NCI-H774 (cell line): ENCODE measurements at regions not wholly inside any gene's neighbourhood (a gene's known extent, or its start where the extent isn't known, plus 50 kb on each side); places are given as distances from the start of the nearest gene placed in this dataset.

Experiments
- DNase-seq: peaks from one replicate; lab custom pipeline; 2025; lab: John Stamatoyannopoulos, UW

GRCh38 chr2:150319085-150319484 lies 168.4 kb downstream of the RND3 start:
- no peak for DNase-seq

GRCh38 chr2:150312271-150312670 lies 175.2 kb downstream of the RND3 start:
- DNase-seq: no peak

- DNase-seq: no peak
Observed at GRCh38 chr2:150309311-150310080, 178.0 kb downstream of the RND3 start.

DNA sequence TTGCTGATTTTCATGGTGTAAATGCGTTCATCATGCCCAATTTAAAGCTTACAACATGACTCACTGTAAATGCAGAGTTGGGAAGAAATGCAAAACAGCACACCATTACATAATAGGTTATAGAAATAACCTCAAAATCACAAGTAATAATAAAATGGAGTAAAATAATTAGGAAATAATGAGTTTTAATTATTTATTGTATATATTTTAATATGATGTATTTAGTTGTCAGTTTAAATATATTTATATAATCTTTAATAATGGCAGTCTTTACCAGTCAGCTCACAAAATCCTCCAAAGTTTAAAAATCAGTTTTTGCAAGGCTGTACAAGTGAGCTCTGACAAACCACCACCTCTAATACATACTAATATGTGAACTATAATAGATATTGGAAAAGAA lies 180.2 kb downstream of the RND3 start:
- no peak for DNase-seq

GRCh38 chr2:150303281-150303680 lies 184.2 kb downstream of the RND3 start:
- DNase-seq: no peak

DNA sequence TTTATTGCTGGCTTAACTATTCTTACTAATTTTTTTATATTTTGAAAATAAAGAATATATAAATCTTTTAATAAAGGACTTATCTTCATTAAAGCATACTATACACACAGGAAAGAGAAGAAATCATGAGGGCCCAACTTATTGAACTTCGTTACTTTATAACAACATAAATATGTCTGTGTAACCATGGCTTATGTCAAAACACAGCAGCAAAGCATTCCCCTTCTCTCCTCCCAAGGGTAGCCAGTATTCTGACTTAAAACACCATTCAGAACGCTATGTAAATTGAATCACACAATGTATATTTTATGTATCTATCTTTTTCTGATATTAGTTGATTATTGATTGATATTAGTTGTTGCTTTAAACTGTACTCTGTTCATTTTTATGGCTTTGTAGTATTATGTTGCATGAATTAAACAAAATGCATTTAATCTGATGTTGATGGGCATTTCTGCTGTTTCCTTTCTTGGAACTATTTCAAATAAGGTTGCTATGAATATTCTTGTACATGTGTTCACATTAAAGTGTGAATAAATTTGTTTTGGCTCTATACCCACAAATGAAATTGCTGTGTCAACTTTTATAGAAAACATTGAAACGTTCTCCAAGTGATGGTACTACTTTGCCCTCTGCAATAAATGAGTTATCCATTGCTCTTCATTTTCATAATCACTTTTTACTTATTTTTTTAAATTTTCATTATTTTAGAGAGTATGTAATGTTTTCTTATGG lies 188.7 kb downstream of the RND3 start:
- DNase-seq: no peak

- DNase-seq: no peak
Observed at GRCh38 chr2:150296770-150297546, 190.5 kb downstream of the RND3 start.

GRCh38 chr2:150295544-150295943 lies 191.9 kb downstream of the RND3 start:
- DNase-seq: no peak

GRCh38 chr2:150293771-150294170 lies 193.7 kb downstream of the RND3 start:
- DNase-seq: no peak

DNA sequence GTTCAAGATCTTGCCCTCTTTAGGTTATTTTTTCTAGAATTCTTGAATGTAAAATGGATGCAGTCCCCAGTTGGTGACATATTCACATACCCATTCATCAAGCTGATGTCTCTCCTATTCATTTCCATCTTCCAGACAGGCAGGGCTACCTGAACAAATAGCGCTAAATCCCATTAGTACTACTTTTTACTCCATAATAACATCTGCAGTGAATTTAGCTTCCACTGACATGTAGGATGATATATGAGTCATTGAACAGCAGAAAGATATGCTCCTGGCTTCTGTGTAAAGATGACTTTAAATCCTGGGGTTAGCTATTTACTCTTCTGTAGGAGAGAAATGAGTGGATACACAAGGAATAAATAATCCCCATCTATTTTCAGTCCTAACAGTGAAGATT lies 194.7 kb downstream of the RND3 start:
- no peak for DNase-seq

- no peak for DNase-seq
Observed at GRCh38 chr2:150292192-150292591, 195.3 kb downstream of the RND3 start.

DNA sequence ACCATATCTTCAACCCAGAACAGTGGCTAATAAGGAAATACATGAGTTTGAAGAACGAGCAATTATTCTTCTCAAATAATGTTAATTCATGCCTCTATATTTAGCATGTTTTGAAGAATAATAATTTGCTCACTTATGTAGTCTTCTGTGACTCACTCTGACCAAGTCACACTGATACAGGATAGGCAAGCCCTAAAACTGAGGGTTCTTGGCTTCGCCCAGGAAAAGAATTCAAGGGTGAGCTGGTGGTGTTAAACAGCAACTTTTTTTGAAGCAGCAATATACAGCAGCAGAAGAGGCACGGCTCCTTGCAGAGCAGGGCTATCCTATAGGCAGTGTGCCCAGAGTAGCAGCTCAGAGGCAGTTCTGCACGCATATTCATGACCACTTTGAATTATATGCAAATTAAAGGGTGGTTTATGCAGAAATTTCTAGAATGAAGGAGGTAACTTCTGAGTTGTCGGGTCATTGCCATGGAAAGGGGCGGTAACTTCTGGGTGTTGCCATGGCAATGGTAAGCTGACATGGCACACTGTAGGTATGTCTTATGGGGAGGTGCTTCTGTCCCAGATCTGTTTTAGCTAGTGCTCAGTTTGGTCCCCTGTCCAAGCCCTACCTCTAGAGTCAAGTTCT lies 200.6 kb downstream of the RND3 start:
- DNase-seq: no peak

GRCh38 chr2:150284116-150284515 lies 203.4 kb downstream of the RND3 start:
- no peak for DNase-seq

DNA sequence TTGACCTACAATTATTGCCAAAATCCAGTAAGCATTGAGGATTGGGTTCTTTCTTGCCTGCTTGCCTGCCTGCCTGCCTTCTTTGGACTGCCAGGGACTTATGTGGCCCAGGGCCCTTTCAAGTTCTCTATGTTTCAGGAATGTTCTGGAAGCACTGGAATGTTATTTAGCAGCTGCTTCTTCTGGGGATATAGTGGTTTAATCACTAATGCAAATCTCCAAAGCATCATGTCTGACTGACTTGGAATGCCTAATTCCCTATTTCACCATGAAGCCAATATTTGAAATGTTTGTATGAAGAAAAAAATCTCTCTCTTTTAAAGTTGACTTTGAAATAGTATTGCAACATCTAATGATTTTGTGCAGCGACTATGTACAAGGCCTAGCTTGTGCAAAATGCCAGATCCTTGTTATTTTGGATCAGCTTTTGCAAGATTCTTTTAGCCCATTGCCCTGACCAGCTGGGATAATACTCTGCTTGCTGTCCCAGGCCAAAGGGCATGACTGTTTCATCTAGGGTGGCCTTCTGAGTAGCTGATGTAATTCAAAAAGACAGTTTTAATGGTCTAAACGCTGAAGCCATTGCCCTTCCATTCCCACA lies 204.6 kb downstream of the RND3 start:
- DNase-seq: no peak

DNA sequence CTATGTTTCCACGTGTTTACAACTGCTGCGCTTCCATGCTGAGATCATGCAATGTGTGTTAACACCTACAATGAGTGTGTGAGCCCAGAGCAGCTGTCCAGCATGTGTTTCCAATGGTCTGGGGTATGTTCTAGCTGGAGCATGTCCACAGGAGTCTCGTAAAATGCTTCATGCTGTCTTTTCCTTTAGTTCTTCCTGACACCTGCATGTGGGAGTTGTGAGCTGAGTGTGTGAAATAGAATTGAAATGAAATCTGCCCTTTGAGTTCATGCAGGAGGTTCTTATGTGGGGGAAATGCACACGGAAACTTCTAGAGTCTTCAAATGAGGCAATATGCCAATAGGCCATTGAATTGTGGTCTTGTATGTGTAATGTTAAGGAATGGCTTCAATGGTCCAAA lies 205.1 kb downstream of the RND3 start:
- no peak for DNase-seq

GRCh38 chr2:150280231-150280630 lies 207.2 kb downstream of the RND3 start:
- DNase-seq: no peak

GRCh38 chr2:150279686-150280085 lies 207.8 kb downstream of the RND3 start:
- DNase-seq: no peak

DNA sequence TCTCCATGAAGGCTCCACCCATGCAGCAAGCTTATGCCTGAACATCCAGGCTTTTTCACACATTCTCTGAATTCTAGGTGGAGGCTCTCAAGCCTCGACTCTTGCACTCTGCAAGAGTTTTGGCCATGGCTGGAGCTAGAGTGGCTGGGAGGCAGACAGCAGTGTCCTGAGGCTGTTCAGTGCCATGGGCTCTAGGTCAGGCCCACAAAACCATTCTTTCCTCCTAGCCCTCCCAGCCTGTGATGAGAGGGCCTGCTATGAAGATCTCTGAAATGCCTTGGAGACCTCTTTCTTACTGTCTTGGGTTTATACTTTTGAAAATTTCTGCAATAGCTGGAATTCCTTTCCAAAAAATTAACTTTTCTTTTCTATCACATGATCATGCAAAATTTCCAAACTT lies 210.7 kb downstream of the RND3 start:
- no peak for DNase-seq

DNA sequence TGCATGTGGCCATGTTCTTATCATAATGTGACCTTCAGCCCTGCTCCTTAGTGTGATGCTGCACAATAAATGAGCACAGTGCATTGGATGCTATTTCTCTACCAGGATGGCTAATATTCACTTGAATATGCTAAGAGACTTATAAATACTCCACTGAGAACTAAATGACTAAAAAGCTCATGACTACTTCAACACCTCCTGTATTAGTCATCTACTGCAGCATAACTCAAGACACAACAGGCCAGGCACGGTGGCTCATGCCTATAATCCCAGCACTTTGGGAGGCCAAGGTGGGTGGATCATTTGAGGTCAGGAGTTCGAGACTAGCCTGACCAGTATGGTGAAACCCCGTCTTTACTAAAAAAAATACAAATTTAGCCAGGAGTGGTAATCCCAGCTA lies 213.4 kb downstream of the RND3 start:
- no peak for DNase-seq

DNA sequence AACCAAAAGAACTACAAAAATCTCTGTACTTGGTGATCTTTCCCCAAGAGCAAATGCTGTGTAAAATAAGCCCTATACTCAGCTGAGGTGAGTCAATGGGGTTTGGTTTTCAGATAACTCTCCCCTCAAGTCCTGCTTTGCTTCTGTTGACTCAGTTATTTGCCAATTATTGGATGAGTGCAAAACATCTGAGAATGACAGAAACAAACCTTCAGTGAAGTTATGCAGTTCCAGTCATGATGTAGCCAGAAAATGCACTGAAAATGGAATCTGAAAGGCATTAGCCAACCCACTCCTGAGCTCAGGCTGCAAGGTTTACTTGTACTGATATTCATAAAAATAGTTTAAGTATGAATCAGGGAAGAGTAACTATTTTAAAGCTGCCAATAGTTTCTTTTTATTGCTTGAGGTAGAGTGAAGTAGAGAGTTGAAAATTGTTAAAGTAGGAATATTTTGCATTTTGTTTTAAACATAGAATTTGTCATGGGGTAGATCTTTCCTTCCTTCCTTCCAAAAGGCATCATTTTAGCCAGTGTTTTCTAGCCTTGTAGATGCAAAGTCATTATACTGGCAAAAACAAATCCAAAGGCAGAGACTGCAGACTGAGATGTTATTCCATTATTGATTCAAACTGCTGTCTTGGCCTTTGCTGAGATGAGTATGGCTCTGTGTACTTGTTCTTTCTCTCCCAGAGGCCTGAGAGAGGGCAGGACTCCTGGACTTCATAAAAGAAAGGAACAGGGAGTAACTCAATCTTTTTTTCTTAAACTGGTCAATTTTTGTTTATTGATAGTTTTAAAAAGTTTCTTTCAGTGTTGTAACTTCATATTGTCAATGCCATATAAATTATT lies 215.3 kb downstream of the RND3 start:
- no peak for DNase-seq
